SIG-M5 treated with dmso at 0.1 percent for 504 hours (cell line): ENCODE measurements at regions not wholly inside any gene's neighbourhood (a gene's known extent, or its start where the extent isn't known, plus 50 kb on each side); places are given as distances from the start of the nearest gene placed in this dataset.

ENCODE experiments used
- DNase-seq: peaks from one replicate; lab custom pipeline; 2025; ENCODE audit not compliant: unreplicated experiment; lab: John Stamatoyannopoulos, UW

- no peak for DNase-seq
These were observed 807.4 kb downstream of the TLE1 start for GRCh38 chr9:80881940-80882339.

GRCh38 chr9:80881320-80881719, 808.0 kb downstream of the TLE1 start:
- no peak for DNase-seq

DNA sequence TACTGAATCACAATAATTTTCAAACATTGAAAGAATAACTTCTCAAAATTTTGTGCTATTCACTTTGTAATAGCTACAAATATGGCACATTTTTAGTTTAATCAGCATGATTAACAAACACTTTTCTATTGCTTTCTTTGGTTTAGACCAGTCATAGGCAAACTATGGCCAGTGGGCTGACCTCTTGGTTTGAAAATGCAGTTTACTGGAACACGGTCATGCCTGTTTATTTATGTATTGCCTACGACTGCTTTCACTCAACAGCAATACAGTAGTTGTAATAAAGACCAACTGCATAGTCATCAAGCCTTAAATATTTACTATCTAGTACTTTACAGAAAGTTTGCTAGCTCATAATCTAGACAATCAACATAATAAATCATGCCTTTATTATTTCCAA, 810.8 kb downstream of the TLE1 start:
- DNase-seq, result no peak

DNA sequence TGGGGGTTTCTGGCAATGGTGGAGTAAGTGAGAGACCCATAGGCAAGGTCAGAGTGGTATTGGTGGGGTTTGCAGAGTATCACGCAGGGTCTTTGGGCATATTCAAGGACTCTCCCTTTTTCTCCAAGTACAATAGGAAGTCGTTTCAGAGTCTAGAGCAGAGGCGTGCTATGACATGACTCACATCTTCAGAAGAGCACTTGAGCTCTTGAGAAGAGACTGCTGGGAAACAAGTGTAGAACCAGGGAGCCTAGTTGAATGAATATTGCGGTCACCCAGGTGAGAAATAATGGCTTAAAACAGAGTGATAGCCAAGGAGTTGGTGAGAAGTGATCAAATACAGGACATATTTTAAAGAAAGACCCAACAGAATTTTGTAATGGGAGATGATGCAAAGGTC, 813.4 kb downstream of the TLE1 start:
- no peak for DNase-seq

GRCh38 chr9:80874276-80874675, 815.1 kb downstream of the TLE1 start:
- no peak for DNase-seq

DNA sequence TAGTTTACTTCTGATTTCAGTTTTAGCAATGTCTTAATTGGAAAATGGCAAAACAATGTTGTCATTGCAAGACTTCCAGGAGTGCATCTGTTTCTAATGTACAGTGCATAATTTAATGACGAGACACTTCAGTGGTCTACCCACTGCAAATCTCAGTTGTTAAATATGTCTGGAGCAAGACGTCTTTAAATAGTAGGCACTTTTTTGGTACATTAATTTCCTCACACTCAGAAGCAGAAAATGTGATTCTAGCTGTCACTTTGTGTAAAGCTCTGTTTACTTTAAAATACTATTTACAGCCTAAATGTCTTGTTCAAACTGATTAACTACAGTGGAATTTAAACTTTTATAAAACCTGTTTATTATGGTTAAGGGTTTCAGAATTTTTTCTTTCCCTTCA, 815.5 kb downstream of the TLE1 start:
- no peak for DNase-seq

DNA sequence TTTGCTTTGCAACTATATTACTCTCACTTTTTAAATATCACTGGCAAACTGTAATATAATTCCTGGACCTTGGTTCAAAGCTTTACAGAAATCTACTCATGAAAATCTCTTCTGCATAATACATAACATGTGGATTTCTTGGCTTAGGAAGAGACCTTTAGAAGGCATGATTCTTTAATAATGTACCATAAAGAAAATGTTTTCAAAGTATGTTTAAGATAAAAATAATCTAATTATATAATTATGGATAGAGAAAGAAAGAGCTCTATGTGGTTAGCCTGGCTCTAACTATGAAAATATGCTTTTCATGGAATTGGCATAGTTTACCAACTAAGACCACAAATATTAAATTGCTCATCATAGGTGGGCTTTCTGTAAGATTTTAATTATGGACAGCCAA, 817.8 kb downstream of the TLE1 start:
- no peak for DNase-seq

GRCh38 chr9:80867731-80868130, 821.6 kb downstream of the TLE1 start:
- no peak for DNase-seq

- no peak for DNase-seq
These were observed 822.6 kb downstream of the TLE1 start for GRCh38 chr9:80866576-80867227.

- DNase-seq, result no peak
These were observed 823.2 kb downstream of the TLE1 start for GRCh38 chr9:80866121-80866520.

DNA sequence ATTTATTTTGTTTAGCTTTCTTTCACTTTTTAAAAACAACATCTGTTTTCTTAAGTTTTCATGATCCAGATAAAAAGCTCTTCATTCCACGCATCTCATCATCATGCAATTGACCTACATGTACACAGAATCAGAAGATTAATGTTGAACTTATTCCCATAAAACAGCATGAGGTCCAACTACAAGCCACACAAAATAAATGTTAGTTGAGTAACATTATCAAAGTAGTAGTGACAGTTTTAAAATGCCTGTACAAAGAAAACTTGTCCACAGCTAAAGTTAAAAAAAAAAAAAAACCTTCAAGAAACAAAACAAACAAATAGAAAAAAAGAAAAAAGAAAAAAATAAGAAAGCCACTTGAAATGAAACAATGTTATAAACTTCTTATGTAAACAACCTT, 846.3 kb downstream of the TLE1 start:
- no peak for DNase-seq

DNA sequence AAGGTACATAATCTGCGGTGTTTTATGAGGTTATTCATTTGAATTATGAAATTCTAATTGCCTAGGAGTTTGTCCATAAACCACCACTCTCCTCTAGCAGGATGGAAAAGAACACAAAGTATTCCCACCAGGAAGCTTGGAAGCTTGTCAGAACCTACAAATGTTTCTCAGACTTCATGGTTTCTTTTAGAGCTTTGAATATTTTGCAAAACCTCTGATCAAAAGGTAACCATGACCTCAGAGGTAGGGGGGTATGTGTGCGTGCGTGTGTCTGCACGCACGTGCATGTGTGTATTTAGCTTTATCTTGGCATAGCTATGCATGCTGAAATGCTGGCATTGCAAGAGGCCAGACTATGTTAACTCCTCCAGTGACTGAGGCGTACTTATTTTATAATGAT, 847.0 kb downstream of the TLE1 start:
- no peak for DNase-seq

DNA sequence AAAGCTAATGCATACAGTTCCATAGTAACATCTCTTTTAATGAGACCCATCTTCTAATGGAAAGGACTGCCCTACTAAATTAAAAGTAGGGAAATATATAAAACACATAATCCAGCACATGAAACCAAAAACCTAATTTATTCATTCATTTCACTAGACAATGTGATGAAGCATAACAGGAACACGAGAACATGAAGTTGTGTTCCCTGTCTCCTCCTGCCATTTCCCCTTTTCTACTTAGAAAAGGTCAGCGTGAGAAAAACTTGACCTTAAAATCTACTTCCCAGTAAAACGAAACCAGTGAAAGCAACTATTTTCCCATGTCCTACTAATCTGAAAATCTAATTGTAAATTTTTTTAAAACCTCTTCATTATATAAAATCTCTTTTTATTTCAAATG, 847.5 kb downstream of the TLE1 start:
- no peak for DNase-seq

DNA sequence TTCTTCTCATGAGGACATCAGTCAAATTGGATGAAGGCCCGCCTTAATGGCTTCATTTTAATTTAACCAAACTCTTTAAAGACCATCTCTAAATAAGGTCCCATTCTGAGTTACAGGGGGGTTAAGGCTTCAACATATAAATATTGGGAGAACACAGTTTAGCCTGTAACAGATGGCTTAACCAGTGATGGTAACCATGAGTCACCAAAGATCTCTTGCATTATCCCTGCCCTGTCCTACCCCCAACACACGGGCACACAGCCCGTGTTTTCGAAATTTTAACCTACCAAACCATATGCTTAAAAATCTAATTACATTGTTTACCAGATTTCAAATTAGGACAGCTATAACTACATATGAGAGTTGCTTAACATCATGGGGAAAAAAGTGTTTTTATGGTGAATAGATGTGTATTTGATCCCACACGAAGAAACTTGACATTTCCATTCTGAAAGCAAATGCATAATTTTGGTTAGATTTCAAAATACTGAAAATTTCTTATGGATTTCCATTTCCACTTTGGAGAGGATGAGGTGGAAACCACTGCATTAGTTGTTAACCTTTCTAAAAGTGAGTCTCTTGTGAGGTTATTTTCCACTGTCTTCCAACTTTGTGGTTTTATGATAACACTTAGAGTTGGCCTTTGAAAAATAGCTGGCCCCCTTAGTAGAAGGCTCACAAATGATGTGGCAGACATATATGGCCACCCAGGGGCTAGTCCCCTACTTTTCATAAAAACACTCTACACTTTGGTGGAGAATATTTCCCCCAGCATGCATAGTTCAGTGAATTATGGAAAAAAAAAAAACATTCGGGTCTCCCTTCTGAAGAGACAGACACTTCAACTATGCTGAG, 849.3 kb downstream of the TLE1 start:
- no peak for DNase-seq

DNA sequence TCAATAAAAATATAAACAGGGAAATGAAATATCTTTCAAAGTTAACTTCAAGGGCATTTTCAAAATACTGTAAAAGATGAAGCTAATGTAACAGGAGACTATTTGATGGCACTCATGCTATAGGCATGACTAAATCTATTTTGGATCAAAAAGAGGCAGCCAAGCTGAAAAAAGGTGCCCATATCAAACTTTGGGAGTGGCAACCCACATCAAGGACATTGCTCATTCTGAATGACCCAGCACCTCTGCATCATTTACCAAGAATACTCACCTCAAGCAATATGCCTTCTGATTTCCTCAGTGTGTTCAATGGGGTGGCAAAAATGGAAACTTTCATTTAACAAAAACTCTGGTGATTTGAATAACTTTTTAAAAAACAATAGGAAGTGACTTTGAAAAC, 853.3 kb downstream of the TLE1 start:
- DNase-seq, result no peak

DNA sequence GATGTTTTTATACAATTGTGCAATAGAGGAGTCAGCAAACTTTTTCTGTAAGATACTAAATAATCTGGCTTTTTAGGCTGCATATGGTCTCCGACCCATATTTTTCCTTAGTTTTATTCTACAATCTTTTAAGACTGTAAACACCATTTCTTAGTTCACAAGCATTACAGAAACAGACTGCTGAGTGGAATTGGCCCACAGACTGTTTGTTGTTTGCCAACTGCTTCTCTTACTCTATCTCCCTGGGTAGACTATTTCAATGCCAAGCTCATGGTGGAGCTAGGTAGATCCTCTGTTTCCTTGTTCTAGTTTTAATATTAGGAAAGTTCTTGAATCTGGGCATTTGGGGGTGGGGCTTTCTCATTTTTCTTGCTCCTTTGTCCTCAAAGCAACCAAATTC, 857.6 kb downstream of the TLE1 start:
- DNase-seq, result no peak

DNA sequence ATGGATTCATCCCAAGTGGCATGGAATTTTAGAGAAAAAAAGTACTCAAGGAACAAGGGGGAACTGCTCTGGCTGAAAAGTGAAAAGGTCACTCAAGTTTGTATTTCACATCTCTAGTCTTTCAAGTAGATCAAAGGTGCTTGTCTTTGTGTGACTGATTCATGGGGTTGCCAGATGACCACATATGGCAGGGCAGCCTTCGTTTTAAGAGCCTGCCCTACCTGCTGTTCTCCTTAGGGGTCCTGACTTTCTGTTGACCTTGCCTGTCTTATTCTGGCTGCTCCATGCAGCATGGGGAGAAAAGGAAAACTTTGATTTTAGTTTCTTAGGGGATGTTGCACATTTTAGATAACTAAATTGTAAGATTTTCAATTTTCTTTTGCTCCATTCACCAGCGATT, 877.7 kb downstream of the TLE1 start:
- no peak for DNase-seq

GRCh38 chr9:80811003-80811402, 878.3 kb downstream of the TLE1 start:
- DNase-seq, result no peak

- no peak for DNase-seq
These were observed 882.7 kb downstream of the TLE1 start for GRCh38 chr9:80806671-80807070.

GRCh38 chr9:80804873-80805272, 884.5 kb downstream of the TLE1 start:
- no peak for DNase-seq

- no peak for DNase-seq
These were observed 891.3 kb downstream of the TLE1 start for GRCh38 chr9:80797831-80798688.
